ENCODE measurements at regions not wholly inside any gene's neighbourhood (a gene's known extent, or its start where the extent isn't known, plus 50 kb on each side); places are given as distances from the start of the nearest gene placed in this dataset.
"Not testable (repeated sequence)": the region's sequence is repeated elsewhere in the genome, so short reads cannot be mapped to it uniquely, and the experiment has no call there.

GRCh38 chr10:71085689-71086438 is 126.5 kb upstream of the UNC5B start:
- no peak for DNase-seq

- DNase-seq, result no peak
Measured at GRCh38 chr10:71086439-71087080, 125.8 kb upstream of the UNC5B start.

- DNase-seq, result no peak
Measured at GRCh38 chr10:71087622-71088021, 124.7 kb upstream of the UNC5B start.

GRCh38 chr10:71088054-71088453 is 124.3 kb upstream of the UNC5B start:
- no peak for DNase-seq

GRCh38 chr10:71088578-71088977 is 123.8 kb upstream of the UNC5B start:
- not testable (repeated sequence) for DNase-seq

- DNase-seq, result no peak
Measured at GRCh38 chr10:71089162-71089561, 123.2 kb upstream of the UNC5B start.

GRCh38 chr10:71090330-71090729 is 122.0 kb upstream of the UNC5B start:
- no peak for DNase-seq

GRCh38 chr10:71090801-71091200 is 121.6 kb upstream of the UNC5B start:
- no peak for DNase-seq

- DNase-seq, result peak; percentile 54
Measured at GRCh38 chr10:71092812-71093401, 119.5 kb upstream of the UNC5B start.

GRCh38 chr10:71093531-71093930 is 118.8 kb upstream of the UNC5B start:
- DNase-seq, result no peak

- no peak for DNase-seq
Measured at GRCh38 chr10:71094712-71095390, 117.5 kb upstream of the UNC5B start.

GRCh38 chr10:71099731-71100361 is 112.5 kb upstream of the UNC5B start:
- DNase-seq, result no peak

- no peak for DNase-seq
Measured at GRCh38 chr10:71103961-71104360, 108.4 kb upstream of the UNC5B start.

GRCh38 chr10:71106151-71106550 is 106.2 kb upstream of the UNC5B start:
- DNase-seq, result not testable (repeated sequence)

- DNase-seq, result not testable (repeated sequence)
Measured at GRCh38 chr10:71107117-71107516, 105.3 kb upstream of the UNC5B start.

- not testable (repeated sequence) for DNase-seq
Measured at GRCh38 chr10:71108042-71108441, 104.3 kb upstream of the UNC5B start.

GRCh38 chr10:71112138-71112785 is 100.1 kb upstream of the UNC5B start:
- no peak for DNase-seq

GRCh38 chr10:71116426-71116825 is 95.9 kb upstream of the UNC5B start:
- DNase-seq, result no peak

- not testable (repeated sequence) for DNase-seq
Measured at GRCh38 chr10:71117589-71117988, 94.8 kb upstream of the UNC5B start.

GRCh38 chr10:71123023-71123422 is 89.3 kb upstream of the UNC5B start:
- no peak for DNase-seq

- peak; percentile 90 for DNase-seq
Measured at GRCh38 chr10:71124921-71125748, 87.2 kb upstream of the UNC5B start.

All from tongue (tissue), 1 donor.